ENCODE measurements at regions not wholly inside any gene's neighbourhood (a gene's known extent, or its start where the extent isn't known, plus 50 kb on each side); places are given as distances from the start of the nearest gene placed in this dataset.

DNA sequence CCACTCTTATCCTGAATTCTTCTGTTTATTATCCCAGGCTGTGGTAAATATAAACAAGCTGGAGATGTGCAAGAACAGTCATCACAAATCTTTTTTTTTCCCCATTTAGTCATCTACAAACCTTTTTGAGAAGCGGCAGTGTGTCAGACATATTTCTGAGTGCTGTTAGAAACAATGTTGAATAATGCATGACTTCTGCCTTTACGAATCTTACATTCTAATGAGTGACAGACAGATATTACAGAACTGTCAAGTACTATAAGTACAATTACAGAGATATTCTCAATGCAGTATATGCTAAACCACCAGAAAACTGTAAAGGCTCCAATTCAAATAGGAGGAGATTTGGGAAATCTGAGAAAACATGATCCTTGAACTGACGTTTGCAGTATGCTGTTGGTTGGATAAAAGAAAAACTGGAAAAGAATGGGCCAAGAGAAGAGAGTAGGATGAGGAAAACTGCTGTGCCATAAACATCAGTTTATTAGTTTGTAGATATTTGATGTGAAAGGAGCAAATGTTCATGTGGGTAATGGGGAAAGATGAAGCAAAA lies 379.5 kb upstream of the SLC8A1 start:
- TF ChIP-seq RAD21 (IDR thresholded peaks at IDR 0.05) (no peak), RXRA (IDR thresholded peaks at IDR 0.05) (no peak), YY1 (IDR thresholded peaks at IDR 0.05) (no peak), HNF4A (conservative IDR thresholded peaks at IDR 0.05) (no peak), TAF1 (conservative IDR thresholded peaks at IDR 0.05) (no peak), GABPA (IDR thresholded peaks at IDR 0.05 in 1 of 2, conservative IDR thresholded peaks at IDR 0.05 in 1 of 2) (no peak), SP1 (IDR thresholded peaks at IDR 0.05) (no peak), FOXA1 (IDR thresholded peaks at IDR 0.05) (no peak)
- TF ChIP-seq, protein P1, sequence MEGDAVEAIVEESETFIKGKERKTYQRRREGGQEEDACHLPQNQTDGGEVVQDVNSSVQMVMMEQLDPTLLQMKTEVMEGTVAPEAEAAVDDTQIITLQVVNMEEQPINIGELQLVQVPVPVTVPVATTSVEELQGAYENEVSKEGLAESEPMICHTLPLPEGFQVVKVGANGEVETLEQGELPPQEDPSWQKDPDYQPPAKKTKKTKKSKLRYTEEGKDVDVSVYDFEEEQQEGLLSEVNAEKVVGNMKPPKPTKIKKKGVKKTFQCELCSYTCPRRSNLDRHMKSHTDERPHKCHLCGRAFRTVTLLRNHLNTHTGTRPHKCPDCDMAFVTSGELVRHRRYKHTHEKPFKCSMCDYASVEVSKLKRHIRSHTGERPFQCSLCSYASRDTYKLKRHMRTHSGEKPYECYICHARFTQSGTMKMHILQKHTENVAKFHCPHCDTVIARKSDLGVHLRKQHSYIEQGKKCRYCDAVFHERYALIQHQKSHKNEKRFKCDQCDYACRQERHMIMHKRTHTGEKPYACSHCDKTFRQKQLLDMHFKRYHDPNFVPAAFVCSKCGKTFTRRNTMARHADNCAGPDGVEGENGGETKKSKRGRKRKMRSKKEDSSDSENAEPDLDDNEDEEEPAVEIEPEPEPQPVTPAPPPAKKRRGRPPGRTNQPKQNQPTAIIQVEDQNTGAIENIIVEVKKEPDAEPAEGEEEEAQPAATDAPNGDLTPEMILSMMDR (IDR thresholded peaks at IDR 0.05; ENCODE audit: low read depth, low read length, missing input control) = no peak
- TF ChIP-seq, protein P2, sequence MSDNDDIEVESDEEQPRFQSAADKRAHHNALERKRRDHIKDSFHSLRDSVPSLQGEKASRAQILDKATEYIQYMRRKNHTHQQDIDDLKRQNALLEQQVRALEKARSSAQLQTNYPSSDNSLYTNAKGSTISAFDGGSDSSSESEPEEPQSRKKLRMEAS (IDR thresholded peaks at IDR 0.05) = no peak
- TF ChIP-seq, protein P3, sequence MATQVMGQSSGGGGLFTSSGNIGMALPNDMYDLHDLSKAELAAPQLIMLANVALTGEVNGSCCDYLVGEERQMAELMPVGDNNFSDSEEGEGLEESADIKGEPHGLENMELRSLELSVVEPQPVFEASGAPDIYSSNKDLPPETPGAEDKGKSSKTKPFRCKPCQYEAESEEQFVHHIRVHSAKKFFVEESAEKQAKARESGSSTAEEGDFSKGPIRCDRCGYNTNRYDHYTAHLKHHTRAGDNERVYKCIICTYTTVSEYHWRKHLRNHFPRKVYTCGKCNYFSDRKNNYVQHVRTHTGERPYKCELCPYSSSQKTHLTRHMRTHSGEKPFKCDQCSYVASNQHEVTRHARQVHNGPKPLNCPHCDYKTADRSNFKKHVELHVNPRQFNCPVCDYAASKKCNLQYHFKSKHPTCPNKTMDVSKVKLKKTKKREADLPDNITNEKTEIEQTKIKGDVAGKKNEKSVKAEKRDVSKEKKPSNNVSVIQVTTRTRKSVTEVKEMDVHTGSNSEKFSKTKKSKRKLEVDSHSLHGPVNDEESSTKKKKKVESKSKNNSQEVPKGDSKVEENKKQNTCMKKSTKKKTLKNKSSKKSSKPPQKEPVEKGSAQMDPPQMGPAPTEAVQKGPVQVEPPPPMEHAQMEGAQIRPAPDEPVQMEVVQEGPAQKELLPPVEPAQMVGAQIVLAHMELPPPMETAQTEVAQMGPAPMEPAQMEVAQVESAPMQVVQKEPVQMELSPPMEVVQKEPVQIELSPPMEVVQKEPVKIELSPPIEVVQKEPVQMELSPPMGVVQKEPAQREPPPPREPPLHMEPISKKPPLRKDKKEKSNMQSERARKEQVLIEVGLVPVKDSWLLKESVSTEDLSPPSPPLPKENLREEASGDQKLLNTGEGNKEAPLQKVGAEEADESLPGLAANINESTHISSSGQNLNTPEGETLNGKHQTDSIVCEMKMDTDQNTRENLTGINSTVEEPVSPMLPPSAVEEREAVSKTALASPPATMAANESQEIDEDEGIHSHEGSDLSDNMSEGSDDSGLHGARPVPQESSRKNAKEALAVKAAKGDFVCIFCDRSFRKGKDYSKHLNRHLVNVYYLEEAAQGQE (IDR thresholded peaks at IDR 0.05) = no peak
- TF ChIP-seq, protein P4, sequence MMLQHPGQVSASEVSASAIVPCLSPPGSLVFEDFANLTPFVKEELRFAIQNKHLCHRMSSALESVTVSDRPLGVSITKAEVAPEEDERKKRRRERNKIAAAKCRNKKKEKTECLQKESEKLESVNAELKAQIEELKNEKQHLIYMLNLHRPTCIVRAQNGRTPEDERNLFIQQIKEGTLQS (IDR thresholded peaks at IDR 0.05) = no peak
